Colonic mucosa (tissue), 4 donors: ENCODE measurements at regions not wholly inside any gene's neighbourhood (a gene's known extent, or its start where the extent isn't known, plus 50 kb on each side); places are given as distances from the start of the nearest gene placed in this dataset.

Source experiments
- DNase-seq: peaks from one replicate; pipeline ENCODE4 v3.0.0-alpha.2; 2020
- H3K27ac ChIP-seq: fragments of 200-600 bp; one replicate; pipeline ENCODE4 v1.8.0; 2021
- H3K27me3 ChIP-seq: fragments of 200-600 bp; one replicate; pipeline ENCODE4 v1.8.0; 2021
- H3K36me3 ChIP-seq: fragments of 200-600 bp; one replicate; pipeline ENCODE4 v1.8.0; 2021
- H3K4me1 ChIP-seq: fragments of 200-600 bp; one replicate; pipeline ENCODE4 v1.8.0; 2021; ENCODE audit warnings: mild to moderate bottlenecking
- H3K4me3 ChIP-seq: fragments of 200-600 bp; one replicate; pipeline ENCODE4 v1.8.0; 2021
- H3K9ac ChIP-seq, 2 donors: one replicate each; pipeline ENCODE4 v1.7.0; 2013; ENCODE audit warnings: control low read depth in 2 of 2, low read depth in 2 of 2, low read length in 2 of 2
- H3K9me3 ChIP-seq: fragments of 200-600 bp; one replicate; pipeline ENCODE4 v1.8.0; 2021
- CTCF ChIP-seq: fragments of 200-600 bp; IDR thresholded peaks from one replicate; pipeline ENCODE4 v1.8.0; 2022; ENCODE audit warnings: antibody characterized with exemption, mild to moderate bottlenecking
- intact Hi-C: fragments of 100-400 bp; cut with DNase I; formaldehyde crosslinking; loops from one replicate; pipeline ENCODE4 v1.14.1; 2022
- donor health status: healthy.
- donor health status: DM: no; HTN: no; CAD: no.
- donor health status: DM: no; HTN: no; CAD: no.

- no peaks in the 10 kb centered on the region for H3K4me1 ChIP-seq
- DNase-seq: no peak
- no peaks in the 10 kb centered on the region for H3K36me3 ChIP-seq
- H3K9me3 ChIP-seq: no peaks in the 10 kb centered on the region
- no peak overlapping the region for H3K4me3 ChIP-seq
- no peaks in the 10 kb centered on the region for H3K27me3 ChIP-seq
- H3K9ac ChIP-seq: no peak overlapping the region
- no peak for TF ChIP-seq CTCF
- intact Hi-C loops: no loop called here
- no peak overlapping the region for H3K27ac ChIP-seq
These were observed 173.4 kb upstream of the HMCN1 start for GRCh38 chr1:185560760-185561159.

GRCh38 chr1:185559684-185560331, 174.4 kb upstream of the HMCN1 start:
- peak; percentile 49 for DNase-seq
- no peaks in the 10 kb centered on the region for H3K4me1 ChIP-seq
- no peak overlapping the region for H3K9ac ChIP-seq
- H3K36me3 ChIP-seq: no peaks in the 10 kb centered on the region
- H3K27me3 ChIP-seq: no peaks in the 10 kb centered on the region
- intact Hi-C loops: no loop called here
- H3K27ac ChIP-seq: no peak overlapping the region
- H3K9me3 ChIP-seq: no peaks in the 10 kb centered on the region
- H3K4me3 ChIP-seq: no peak overlapping the region
- no peak for TF ChIP-seq CTCF

- no peak for DNase-seq
- intact Hi-C loops: no loop called here
- Histone ChIP-seq H3K9me3 (no peaks in the 10 kb centered on the region), H3K4me1 (no peaks in the 10 kb centered on the region), H3K4me3 (no peak overlapping the region), H3K27me3 (no peaks in the 10 kb centered on the region), H3K27ac (no peak overlapping the region), H3K36me3 (no peaks in the 10 kb centered on the region), H3K9ac (no peak overlapping the region)
- TF ChIP-seq CTCF: no peak
These were observed 175.0 kb upstream of the HMCN1 start for GRCh38 chr1:185559151-185559550.

GRCh38 chr1:185556561-185556960, 177.6 kb upstream of the HMCN1 start:
- no peaks in the 10 kb centered on the region for H3K4me1 ChIP-seq
- DNase-seq: no peak
- intact Hi-C loops: no loop called here
- no peaks in the 10 kb centered on the region for H3K27me3 ChIP-seq
- no peak overlapping the region for H3K9ac ChIP-seq
- no peaks in the 10 kb centered on the region for H3K36me3 ChIP-seq
- H3K9me3 ChIP-seq: no peaks in the 10 kb centered on the region
- no peak for TF ChIP-seq CTCF
- no peak overlapping the region for H3K27ac ChIP-seq
- no peak overlapping the region for H3K4me3 ChIP-seq

- Histone ChIP-seq H3K36me3 (no peaks in the 10 kb centered on the region), H3K4me3 (no peak overlapping the region), H3K9ac (no peak overlapping the region), H3K27ac (no peak overlapping the region), H3K4me1 (no peaks in the 10 kb centered on the region), H3K27me3 (no peaks in the 10 kb centered on the region), H3K9me3 (no peaks in the 10 kb centered on the region)
- DNase-seq: no peak
- intact Hi-C loops: no loop called here
- no peak for TF ChIP-seq CTCF
These were observed 178.4 kb upstream of the HMCN1 start for GRCh38 chr1:185555743-185556142.
